Heart right ventricle (tissue), 16 donors: ENCODE measurements at regions not wholly inside any gene's neighbourhood (a gene's known extent, or its start where the extent isn't known, plus 50 kb on each side); places are given as distances from the start of the nearest gene placed in this dataset.

Experiments used
- ATAC-seq, 8 donors: fragments of 200-7000 bp; cut with Tn5 transposase; one replicate each; pipeline ENCODE4 v1.9.1; 2020; ENCODE audit warnings: mild to moderate bottlenecking in 8 of 8, moderate library complexity in 8 of 8, moderate number of reproducible peaks in 1 of 8
- DNase-seq, 2 donors: peaks; one replicate each; pipeline ENCODE4 v3.0.0-alpha.2; 2020
- H3K27ac ChIP-seq, 10 donors: fragments of 200-600 bp; sonication (generic) in 2 of 10; one replicate each; pipeline versions ENCODE4 v1.5.0 to v1.8.0; 2020 to 2022; ENCODE audit warnings: mild to moderate bottlenecking in 3 of 10
- H3K27me3 ChIP-seq, 7 donors: fragments of 200-600 bp; one replicate each; pipeline ENCODE4 v1.8.0; 2021 to 2022; ENCODE audit warnings: mild to moderate bottlenecking in 2 of 7
- H3K36me3 ChIP-seq, 9 donors: fragments of 200-600 bp; sonication (generic) in 1 of 9; one replicate each; pipeline versions ENCODE4 v1.5.0 to v1.8.0; 2020 to 2022; ENCODE audit warnings: mild to moderate bottlenecking in 2 of 9
- H3K4me1 ChIP-seq, 9 donors: fragments of 200-600 bp; sonication (generic) in 1 of 9; one replicate each; pipeline versions ENCODE4 v1.5.0 to v1.8.0; 2020 to 2022; ENCODE audit warnings: mild to moderate bottlenecking in 4 of 9
- H3K4me3 ChIP-seq, 10 donors: fragments of 200-600 bp; sonication (generic) in 2 of 10; one replicate each; pipeline versions ENCODE4 v1.5.0 to v1.8.0; 2020 to 2022; ENCODE audit warnings: mild to moderate bottlenecking in 7 of 10, moderate library complexity in 2 of 10
- H3K9me3 ChIP-seq, 11 donors: fragments of 200-600 bp in 10 of 11; sonication (generic) in 2 of 11; one replicate each; pipeline versions ENCODE4 v1.5.0 to v1.8.0; 2013 to 2022; ENCODE audit warnings: mild to moderate bottlenecking in 2 of 11, control low read depth in 1 of 11, moderate library complexity in 1 of 11
- CTCF ChIP-seq, 9 donors: fragments of 200-600 bp; sonication (generic) in 2 of 9; IDR thresholded peaks; one replicate each; pipeline versions ENCODE4 v1.5.0 to v1.8.0; 2021 to 2022; ENCODE audit warnings: antibody characterized with exemption in 9 of 9, mild to moderate bottlenecking in 5 of 9, moderate library complexity in 1 of 9
- WGBS, 2 donors: extraction: QIAGEN DNeasy Blood & Tissue Kit; methylation state at CpG; one replicate each; pipeline ENCODE4 v1.1.7; 2013; ENCODE audit warnings: inconsistent platforms in 1 of 2; 5-methylcytosine and 5-hydroxymethylcytosine counted together
- intact Hi-C, 10 donors: fragments of 100-400 bp; cut with DNase I; formaldehyde crosslinking; loops; one replicate each; pipeline versions ENCODE4 v1.11.1 to v1.14.2; 2022
- donor health status: Arrhythmogenic right ventricular cardiomyopathy.
- donor health status: ischemic (EF 13 %, LVEDD 7.1; RV severe dilation, severe dysfunction).
- donor health status: healthy with polysubstance abuse.
- donor health status: DM: no; HTN: yes; CAD: no.
- donor health status: DM: no; HTN: no; CAD: no.
- donor health status: ischemic (EF 25% LVEDD 6.9; RV normal size, moderate dysfunction).
- donor health status: ischemic (EF 25% LVEDD 5.7; RV mildly dilated, moderate dysfunction).
- donor health status: healthy.
- donor health status: DM: yes; HTN: yes; CAD: no.
- donor health status: Ischemic cardiomyopathy.
- donor health status: ischemic (EF 35%, LVEDD 5.7; RV mildly dilated, moderate dysfunction).
- donor health status: nonischemic (EF 11% LVEDD 7.7; RV severe dilation, severe dysfunction).
- donor health status: DM: yes; HTN: yes; CAD: no.
- donor health status: PGD.
- donor health status: ischemic (EF 29% LVEDD 5.4; RV normal size, mild dysfunction).
- donor health status: nonischemic (EF 23%, LVEDD 6.1; RV moderate dilation, normal function).

GRCh38 chr14:99077844-99078236 is 194.2 kb downstream of the BCL11B start:
- H3K4me3 ChIP-seq, result no peak overlapping the region
- DNase-seq (no peak), ATAC-seq (no peak)
- 63 to 67% methylated on average over 6 of the region's 6 CpGs for WGBS, 2 donors
- peaks cover 0 to 10% (median 6%) of the 10 kb centered on the region in 7 donors for H3K27me3 ChIP-seq
- H3K9me3 ChIP-seq, result peaks cover 0 to 13% (median 0%) of the 10 kb centered on the region in 11 donors
- no peak for TF ChIP-seq CTCF (IDR thresholded peaks at IDR 0.05)
- H3K27ac ChIP-seq, result no peak overlapping the region
- H3K4me1 ChIP-seq, result peaks cover 0 to 20% (median 0%) of the 10 kb centered on the region in 9 donors
- no peaks in the 10 kb centered on the region for H3K36me3 ChIP-seq
- intact Hi-C loops, result no loop called here

- H3K9me3 ChIP-seq, result peaks cover 0 to 18% (median 0%) of the 10 kb centered on the region in 11 donors
- no peak overlapping the region for H3K4me3 ChIP-seq
- no peak for TF ChIP-seq CTCF (IDR thresholded peaks at IDR 0.05)
- ATAC-seq (no peak), DNase-seq (no peak)
- no peak overlapping the region for H3K27ac ChIP-seq
- no peaks in the 10 kb centered on the region for H3K36me3 ChIP-seq
- WGBS, 2 donors, result 74 to 76% methylated on average over 7 of the region's 7 CpGs
- peaks cover 0 to 20% (median 0%) of the 10 kb centered on the region in 9 donors for H3K4me1 ChIP-seq
- intact Hi-C loops, result no loop called here
- H3K27me3 ChIP-seq, result peaks cover 0 to 9% (median 6%) of the 10 kb centered on the region in 7 donors
These were observed 193.6 kb downstream of the BCL11B start for GRCh38 chr14:99078426-99078825.

DNA sequence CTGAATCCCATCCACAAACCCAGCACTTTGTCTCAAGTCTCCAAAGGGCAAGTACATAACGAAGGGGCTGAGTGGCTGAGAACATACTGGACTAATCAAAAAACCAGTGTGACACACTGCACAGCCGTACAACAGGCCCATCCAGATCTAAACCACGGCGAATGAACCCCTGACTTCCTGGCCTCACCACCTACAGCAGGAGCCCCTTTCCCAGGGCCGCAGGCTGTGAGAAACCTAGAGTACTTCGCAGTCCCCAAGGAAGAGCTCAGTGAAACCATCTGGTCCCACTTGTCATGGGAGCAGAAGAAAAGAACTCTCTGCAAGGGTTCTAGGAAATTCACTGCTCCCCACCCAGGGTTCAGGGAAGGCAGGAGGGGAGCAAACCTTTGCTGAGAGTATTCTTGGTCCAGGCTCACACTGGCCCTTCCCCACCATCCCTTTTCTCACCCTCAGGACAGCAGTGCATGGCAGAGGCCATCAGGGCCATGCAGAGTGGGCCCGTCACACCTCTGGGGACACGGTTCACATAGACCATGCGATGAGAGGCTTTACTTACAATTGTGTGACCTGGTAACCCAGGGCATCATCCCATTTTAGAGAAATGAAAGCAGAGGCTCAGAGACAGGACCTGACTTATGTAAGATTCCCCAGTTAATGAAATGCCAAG is 192.8 kb downstream of the BCL11B start:
- intact Hi-C loops, result no loop called here
- Histone ChIP-seq H3K27ac (no peak overlapping the region), H3K36me3 (no peaks in the 10 kb centered on the region), H3K4me3 (no peak overlapping the region), H3K9me3 (peaks cover 0 to 25% (median 4%) of the 10 kb centered on the region in 11 donors), H3K4me1 (peaks cover 0 to 20% (median 0%) of the 10 kb centered on the region in 9 donors), H3K27me3 (peaks cover 0 to 9% (median 6%) of the 10 kb centered on the region in 7 donors)
- ATAC-seq (no peak), DNase-seq (no peak)
- WGBS, 2 donors, result 78 to 79% methylated on average over 9 of the region's 9 CpGs
- TF ChIP-seq CTCF (IDR thresholded peaks at IDR 0.05), result no peak

DNA sequence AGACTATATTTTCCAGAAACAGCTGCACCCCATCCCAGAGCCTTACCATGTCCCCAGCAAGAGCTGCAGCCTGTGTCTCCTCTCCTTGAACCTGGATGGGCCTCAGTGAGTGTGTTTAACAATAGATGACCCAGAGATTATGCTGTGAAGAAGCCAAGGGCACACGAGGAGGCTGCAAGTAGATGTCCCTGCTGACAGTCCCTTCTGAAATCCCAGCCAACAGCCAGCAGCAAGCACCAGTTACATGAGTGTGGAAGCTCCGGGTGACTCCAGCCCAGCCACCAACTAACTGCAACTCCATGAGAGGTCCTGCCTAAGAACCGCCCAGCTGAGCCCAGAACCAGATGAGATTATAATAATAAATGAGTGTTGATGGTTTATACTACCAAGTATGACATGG is 191.7 kb downstream of the BCL11B start:
- Histone ChIP-seq H3K27me3 (peaks cover 0 to 9% (median 6%) of the 10 kb centered on the region in 7 donors), H3K36me3 (no peaks in the 10 kb centered on the region), H3K9me3 (peaks cover 0 to 27% (median 4%) of the 10 kb centered on the region in 11 donors), H3K27ac (no peak overlapping the region), H3K4me3 (no peak overlapping the region), H3K4me1 (peaks cover 0 to 11% (median 0%) of the 10 kb centered on the region in 9 donors)
- 66 to 74% methylated on average over 3 of the region's 3 CpGs for WGBS, 2 donors
- DNase-seq (no peak), ATAC-seq (no peak)
- no peak for TF ChIP-seq CTCF (IDR thresholded peaks at IDR 0.05)
- intact Hi-C loops, result no loop called here
